Esophagus squamous epithelium (tissue), 5 donors: ENCODE measurements at regions not wholly inside any gene's neighbourhood (a gene's known extent, or its start where the extent isn't known, plus 50 kb on each side); places are given as distances from the start of the nearest gene placed in this dataset.

Experiments used
- DNase-seq: peaks from one replicate; lab custom pipeline; 2025; lab: John Stamatoyannopoulos, UW
- H3K27ac ChIP-seq, 4 donors: fragments of 200-600 bp; sonication (generic); one replicate each; pipeline ENCODE4 v1.5.1; 2016 to 2019; ENCODE audit warnings: mild to moderate bottlenecking in 1 of 4
- H3K27me3 ChIP-seq, 4 donors: fragments of 200-600 bp; sonication (generic); 1 replicate in 3 of 4; 2 replicates in 1 of 4; pipeline versions ENCODE4 v1.5.1 to v1.6.0; 2017 to 2021; ENCODE audit warnings: antibody characterized with exemption in 1 of 4
- H3K36me3 ChIP-seq, 3 donors: fragments of 200-600 bp; sonication (generic); one replicate each; pipeline ENCODE4 v1.5.1; 2016 to 2019
- H3K4me1 ChIP-seq, 3 donors: fragments of 200-600 bp; sonication (generic); one replicate each; pipeline ENCODE4 v1.5.1; 2017 to 2019
- H3K4me3 ChIP-seq, 4 donors: fragments of 200-600 bp; sonication (generic); 1 replicate in 3 of 4; 2 replicates in 1 of 4; pipeline ENCODE4 v1.5.1; 2016 to 2019; ENCODE audit warnings: mild to moderate bottlenecking in 2 of 4, moderate library complexity in 1 of 4
- H3K9me3 ChIP-seq, 3 donors: fragments of 200-600 bp; sonication (generic); one replicate each; pipeline ENCODE4 v1.5.1; 2016 to 2019
- CTCF ChIP-seq, 6 experiments: fragments of 450-650 bp in 4 of 6; fragments of 200-600 bp in 2 of 6; sonication (generic) in 2 of 6; IDR thresholded peaks; one replicate each; pipeline ENCODE4 v1.5.1; 2016 to 2019; ENCODE audit warnings: antibody characterized with exemption in 6 of 6, mild to moderate bottlenecking in 4 of 6, moderate library complexity in 4 of 6
- POLR2A ChIP-seq, 4 donors: fragments of 450-650 bp; IDR thresholded peaks; one replicate each; pipeline ENCODE4 v1.6.1; 2017; ENCODE audit warnings: antibody characterized with exemption in 4 of 4, mild to moderate bottlenecking in 4 of 4, moderate library complexity in 3 of 4
- WGBS, 2 donors: methylation state at CpG; one replicate each; pipeline ENCODE4 v1.1.5; 2018; 5-methylcytosine and 5-hydroxymethylcytosine counted together
- intact Hi-C: fragments of 100-400 bp; cut with DNase I; formaldehyde crosslinking; loops from one replicate; pipeline ENCODE4 v1.15.0; 2022
- donor health status: DM: yes; HTN: yes; CAD: no.

- H3K4me3 ChIP-seq, result no peak overlapping the region
- H3K9me3 ChIP-seq, result no peaks in the 10 kb centered on the region
- 57 to 63% methylated on average over 3 of the region's 3 CpGs for WGBS, 2 donors
- no peaks in the 10 kb centered on the region for H3K36me3 ChIP-seq
- no peak for DNase-seq
- H3K27ac ChIP-seq, result no peak overlapping the region
- H3K4me1 ChIP-seq, result no peaks in the 10 kb centered on the region
- TF ChIP-seq POLR2A (IDR thresholded peaks at IDR 0.05) (no peak), CTCF (IDR thresholded peaks at IDR 0.05) (no peak)
- intact Hi-C loops, result no loop called here
- peaks cover 0 to 24% (median 0%) of the 10 kb centered on the region in 4 donors for H3K27me3 ChIP-seq
These were observed 95.6 kb upstream of the PHACTR3 start for GRCh38 chr20:59508729-59509128.

- no peak for TF ChIP-seq POLR2A (IDR thresholded peaks at IDR 0.05)
- no peak for TF ChIP-seq CTCF (IDR thresholded peaks at IDR 0.05)
- intact Hi-C loops, result no loop called here
- Histone ChIP-seq H3K4me1 (peaks cover 0 to 5% (median 0%) of the 10 kb centered on the region in 3 donors), H3K27ac (no peak overlapping the region), H3K4me3 (no peak overlapping the region), H3K27me3 (peaks cover 0 to 62% (median 2%) of the 10 kb centered on the region in 4 donors), H3K36me3 (no peaks in the 10 kb centered on the region), H3K9me3 (no peaks in the 10 kb centered on the region)
- DNase-seq, result no peak
- 55 to 71% methylated on average over 5 of the region's 5 CpGs for WGBS, 2 donors
These were observed 91.7 kb upstream of the PHACTR3 start for GRCh38 chr20:59512651-59513050.

- intact Hi-C loops, result no loop called here
These were observed 89.8 kb upstream of the PHACTR3 start for GRCh38 chr20:59514554-59514953.

GRCh38 chr20:59515013-59515905, 89.1 kb upstream of the PHACTR3 start:
- TF ChIP-seq CTCF (IDR thresholded peaks at IDR 0.05) (peak; percentile 57 to 90 (median 82)), POLR2A (IDR thresholded peaks at IDR 0.05) (no peak)
- Histone ChIP-seq H3K27me3 (peaks cover 0 to 87% (median 2%) of the 10 kb centered on the region in 4 donors), H3K36me3 (no peaks in the 10 kb centered on the region), H3K4me3 (no peak overlapping the region), H3K4me1 (peaks cover 0 to 5% (median 0%) of the 10 kb centered on the region in 3 donors), H3K27ac (no peak overlapping the region), H3K9me3 (no peaks in the 10 kb centered on the region)
- DNase-seq, result no peak
- intact Hi-C loops, result no loop called here
- WGBS, 2 donors, result 20 to 38% methylated on average over 11 to 15 of the region's 32 CpGs

More at GRCh38 chr20:59514554-59514953, 89.8 kb upstream of the PHACTR3 start:
- Histone ChIP-seq H3K4me1 (peaks cover 0 to 5% (median 0%) of the 10 kb centered on the region in 3 donors), H3K9me3 (no peaks in the 10 kb centered on the region), H3K27ac (no peak overlapping the region), H3K4me3 (no peak overlapping the region), H3K27me3 (peaks cover 0 to 81% (median 2%) of the 10 kb centered on the region in 4 donors), H3K36me3 (no peaks in the 10 kb centered on the region)
- TF ChIP-seq POLR2A (IDR thresholded peaks at IDR 0.05) (no peak), CTCF (IDR thresholded peaks at IDR 0.05) (no peak)
- DNase-seq, result no peak
- WGBS, 2 donors, result 29 to 76% methylated on average over 2 to 3 of the region's 5 CpGs

GRCh38 chr20:59515906-59516209, 88.5 kb upstream of the PHACTR3 start:
- Histone ChIP-seq H3K4me1 (peaks cover 0 to 5% (median 0%) of the 10 kb centered on the region in 3 donors), H3K27me3 (peaks cover 0 to 90% (median 2%) of the 10 kb centered on the region in 4 donors), H3K36me3 (no peaks in the 10 kb centered on the region), H3K9me3 (no peaks in the 10 kb centered on the region), H3K27ac (no peak overlapping the region), H3K4me3 (no peak overlapping the region)
- no peak for DNase-seq
- TF ChIP-seq CTCF (IDR thresholded peaks at IDR 0.05) (no peak), POLR2A (IDR thresholded peaks at IDR 0.05) (no peak)
- intact Hi-C loops, result no loop called here
- 67 to 79% methylated on average over 3 of the region's 3 CpGs for WGBS, 2 donors
